GM19324 (cell line): ENCODE measurements at regions not wholly inside any gene's neighbourhood (a gene's known extent, or its start where the extent isn't known, plus 50 kb on each side); places are given as distances from the start of the nearest gene placed in this dataset.

ENCODE experiments used
- ATAC-seq: cut with Tn5 transposase; IDR thresholded peaks from one replicate; pipeline ENCODE4 v1.9.1; 2021; ENCODE audit warnings: mild to moderate bottlenecking, moderate library complexity; ENCODE audit not compliant: unreplicated experiment, low FRiP score

GRCh38 chr11:92845805-92846204 lies 123.6 kb upstream of the MTNR1B start:
- ATAC-seq, result no peak

- no peak for ATAC-seq
Observed at GRCh38 chr11:92846491-92847125, 122.8 kb upstream of the MTNR1B start.

- no peak for ATAC-seq
Observed at GRCh38 chr11:92848578-92848977, 120.9 kb upstream of the MTNR1B start.

GRCh38 chr11:92850296-92850826 lies 119.1 kb upstream of the MTNR1B start:
- ATAC-seq, result no peak

- no peak for ATAC-seq
Observed at GRCh38 chr11:92852229-92852628, 117.2 kb upstream of the MTNR1B start.

- ATAC-seq, result no peak
Observed at GRCh38 chr11:92852946-92853345, 116.5 kb upstream of the MTNR1B start.

- ATAC-seq, result no peak
Observed at GRCh38 chr11:92854162-92854561, 115.3 kb upstream of the MTNR1B start.

GRCh38 chr11:92854952-92855351 lies 114.5 kb upstream of the MTNR1B start:
- no peak for ATAC-seq

GRCh38 chr11:92855607-92856405 lies 113.6 kb upstream of the MTNR1B start:
- ATAC-seq, result no peak

- no peak for ATAC-seq
Observed at GRCh38 chr11:92857407-92857806, 112.0 kb upstream of the MTNR1B start.

- no peak for ATAC-seq
Observed at GRCh38 chr11:92859156-92859690, 110.2 kb upstream of the MTNR1B start.

GRCh38 chr11:92861634-92862033 lies 107.8 kb upstream of the MTNR1B start:
- ATAC-seq, result no peak

GRCh38 chr11:92865352-92865751 lies 104.1 kb upstream of the MTNR1B start:
- ATAC-seq, result no peak

- no peak for ATAC-seq
Observed at GRCh38 chr11:92866679-92867282, 102.7 kb upstream of the MTNR1B start.

- ATAC-seq, result no peak
Observed at GRCh38 chr11:92867913-92868619, 101.4 kb upstream of the MTNR1B start.

- no peak for ATAC-seq
Observed at GRCh38 chr11:92869716-92870115, 99.7 kb upstream of the MTNR1B start.

GRCh38 chr11:92870196-92870832 lies 99.1 kb upstream of the MTNR1B start:
- no peak for ATAC-seq

GRCh38 chr11:92873551-92873950 lies 95.9 kb upstream of the MTNR1B start:
- no peak for ATAC-seq

- ATAC-seq, result no peak
Observed at GRCh38 chr11:92875473-92875872, 94.0 kb upstream of the MTNR1B start.

GRCh38 chr11:92879086-92879485 lies 90.4 kb upstream of the MTNR1B start:
- no peak for ATAC-seq
